HG03469 (cell line): ENCODE measurements at regions not wholly inside any gene's neighbourhood (a gene's known extent, or its start where the extent isn't known, plus 50 kb on each side); places are given as distances from the start of the nearest gene placed in this dataset.

ENCODE experiments used
- ATAC-seq: cut with Tn5 transposase; IDR thresholded peaks from one replicate; pipeline ENCODE4 v1.9.1; 2021; ENCODE audit warnings: mild to moderate bottlenecking, moderate library complexity, moderate number of reproducible peaks; ENCODE audit not compliant: unreplicated experiment

DNA sequence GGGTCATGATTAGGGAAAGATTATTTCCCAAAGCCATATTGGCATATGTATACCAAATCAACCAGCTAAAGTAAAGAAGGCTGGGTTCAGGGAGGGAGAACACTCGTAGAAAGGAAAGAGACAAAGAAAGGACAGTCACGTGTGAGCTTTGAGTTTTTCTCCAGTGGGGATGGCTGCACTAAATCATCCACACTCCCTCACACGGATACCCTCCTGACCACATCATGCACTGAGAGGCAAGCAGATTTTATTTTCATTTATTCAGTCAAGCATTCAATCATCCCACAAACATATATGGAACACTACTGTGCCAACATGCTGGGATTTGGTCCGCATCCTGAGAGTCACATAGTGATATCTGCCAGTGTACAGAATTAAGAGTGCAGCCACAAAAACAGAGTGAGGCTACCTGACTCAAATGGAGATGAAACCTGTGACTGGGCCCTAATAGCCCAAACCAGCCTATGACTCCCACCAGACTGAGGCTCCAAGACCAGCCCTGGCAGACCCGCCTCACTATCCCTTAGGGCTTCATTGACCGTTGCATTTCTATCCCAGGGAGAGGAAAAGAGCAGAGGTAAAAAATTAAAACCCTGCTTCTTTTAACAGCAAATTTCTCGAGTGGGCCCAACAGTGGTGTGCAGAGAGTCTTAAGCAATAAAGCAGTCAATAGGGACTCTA lies 155.9 kb downstream of the BARHL2 start:
- ATAC-seq = no peak

DNA sequence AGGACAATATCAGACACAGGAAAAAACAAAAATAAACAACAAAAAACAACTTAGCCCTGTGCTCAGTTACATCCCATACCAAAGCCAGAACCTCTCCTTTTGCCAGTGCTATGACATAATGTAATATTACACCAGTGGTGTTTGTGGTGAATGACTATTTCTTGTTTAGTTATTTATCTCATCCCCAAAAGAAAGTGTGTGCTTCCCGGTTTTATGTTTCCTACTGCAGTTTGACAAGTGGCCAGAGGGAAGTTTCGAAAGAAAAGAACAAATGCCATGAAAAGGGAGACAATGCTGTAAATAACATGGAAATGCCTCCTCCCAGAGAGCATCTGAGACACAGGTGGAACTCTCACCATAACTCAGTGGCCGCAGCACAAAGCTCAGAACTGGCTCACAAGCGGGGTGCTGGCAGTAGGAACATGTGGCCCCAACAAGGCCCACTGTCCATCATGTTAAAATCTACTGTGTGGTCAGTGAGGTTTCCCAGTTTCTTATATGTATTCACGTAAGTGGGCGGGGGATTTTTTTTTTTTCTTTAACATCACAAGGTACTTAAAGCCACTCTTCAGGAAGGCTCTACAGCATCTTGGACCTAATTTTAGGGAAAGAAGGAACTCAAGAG lies 158.2 kb downstream of the BARHL2 start:
- ATAC-seq = no peak

DNA sequence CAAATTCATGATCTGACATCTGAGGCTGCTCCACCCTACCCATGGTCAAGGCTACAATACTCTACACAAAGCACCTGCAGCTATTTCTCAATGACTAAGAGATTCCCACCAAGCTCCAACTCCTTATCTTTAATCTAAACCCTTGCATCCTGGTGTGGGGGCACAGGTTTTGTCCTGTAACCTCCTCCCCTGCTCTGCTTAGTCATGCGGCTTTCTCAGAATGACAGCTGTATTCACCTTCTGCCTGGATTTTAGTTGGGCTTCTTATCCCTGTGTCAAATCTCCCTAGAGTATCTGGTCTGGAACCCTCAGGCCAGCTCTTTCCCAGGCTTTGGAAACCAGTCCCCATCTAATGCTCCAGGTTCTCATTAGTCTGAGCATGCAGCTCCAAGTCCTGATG lies 159.0 kb downstream of the BARHL2 start:
- no peak for ATAC-seq

DNA sequence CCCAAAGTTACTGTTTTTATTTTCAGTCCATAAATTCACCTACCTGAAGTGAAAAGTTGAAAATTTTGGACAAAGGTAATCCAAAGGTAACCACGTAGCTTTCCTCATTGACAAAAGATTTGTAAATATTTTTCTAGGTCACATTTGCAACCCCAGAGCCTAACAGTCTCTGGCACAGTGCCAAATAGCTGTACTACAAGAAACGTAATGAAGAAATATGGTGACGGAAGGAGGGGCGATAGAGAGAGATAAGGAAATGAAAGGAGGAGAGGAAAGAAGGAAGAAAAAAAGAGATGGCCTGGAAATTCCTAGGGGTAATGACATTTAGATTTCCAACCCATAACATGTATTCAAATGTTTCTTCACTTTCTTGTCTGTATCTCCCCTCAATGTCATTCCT lies 159.4 kb downstream of the BARHL2 start:
- ATAC-seq = no peak

DNA sequence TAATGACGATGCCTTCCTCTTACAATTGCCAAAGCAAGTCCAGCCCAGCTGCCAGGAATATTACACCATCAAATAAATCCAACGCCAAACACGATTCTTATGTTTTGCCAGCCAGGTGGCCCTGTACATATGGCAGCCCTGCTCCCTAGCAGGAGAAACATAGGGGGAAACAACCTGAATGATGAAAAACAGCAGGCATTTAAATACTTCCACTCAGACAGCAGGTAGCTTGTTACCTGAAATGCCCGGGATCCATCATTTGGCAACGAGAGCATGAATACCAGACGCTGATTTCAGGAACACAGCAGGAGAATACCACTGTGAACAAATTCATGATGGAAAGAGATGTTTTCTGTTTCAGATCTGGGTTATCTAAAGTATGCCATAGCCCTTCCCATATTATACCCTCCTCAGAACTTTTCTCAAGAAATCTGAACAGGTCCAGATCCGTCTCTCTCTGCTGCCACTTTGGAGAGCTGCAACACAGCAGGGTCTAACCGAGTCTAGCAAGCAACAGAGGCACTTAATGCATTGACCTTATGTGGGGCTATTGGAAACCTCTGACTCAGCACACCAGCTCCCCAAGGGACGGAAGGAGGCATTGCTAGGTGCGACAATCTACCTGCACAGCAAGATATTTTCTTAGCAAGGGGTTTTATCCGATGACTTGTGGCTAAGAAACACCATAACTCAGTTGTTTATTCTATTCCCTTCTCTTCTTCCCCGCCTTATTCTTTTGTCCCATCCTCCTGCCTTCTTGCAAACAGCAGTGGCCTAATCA lies 166.3 kb downstream of the BARHL2 start:
- no peak for ATAC-seq

DNA sequence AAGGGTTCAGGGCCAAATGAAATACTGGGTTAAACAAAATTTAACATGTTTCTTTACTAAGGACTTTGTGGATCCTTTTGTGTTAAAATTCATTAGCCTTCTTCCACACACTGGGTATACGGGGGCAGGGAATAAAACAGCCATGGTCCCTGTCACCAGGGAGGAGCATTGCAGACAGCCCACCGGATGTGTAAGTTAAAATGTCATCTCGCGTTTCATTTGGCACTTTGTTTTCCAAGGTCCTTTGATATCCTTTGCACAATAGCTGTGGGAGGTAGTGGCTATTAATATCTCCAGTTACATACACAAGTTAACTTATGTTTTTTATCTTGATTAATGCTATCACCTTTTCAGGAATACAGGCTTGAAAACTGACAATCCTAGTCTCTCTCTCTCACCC lies 172.7 kb downstream of the BARHL2 start:
- no peak for ATAC-seq

DNA sequence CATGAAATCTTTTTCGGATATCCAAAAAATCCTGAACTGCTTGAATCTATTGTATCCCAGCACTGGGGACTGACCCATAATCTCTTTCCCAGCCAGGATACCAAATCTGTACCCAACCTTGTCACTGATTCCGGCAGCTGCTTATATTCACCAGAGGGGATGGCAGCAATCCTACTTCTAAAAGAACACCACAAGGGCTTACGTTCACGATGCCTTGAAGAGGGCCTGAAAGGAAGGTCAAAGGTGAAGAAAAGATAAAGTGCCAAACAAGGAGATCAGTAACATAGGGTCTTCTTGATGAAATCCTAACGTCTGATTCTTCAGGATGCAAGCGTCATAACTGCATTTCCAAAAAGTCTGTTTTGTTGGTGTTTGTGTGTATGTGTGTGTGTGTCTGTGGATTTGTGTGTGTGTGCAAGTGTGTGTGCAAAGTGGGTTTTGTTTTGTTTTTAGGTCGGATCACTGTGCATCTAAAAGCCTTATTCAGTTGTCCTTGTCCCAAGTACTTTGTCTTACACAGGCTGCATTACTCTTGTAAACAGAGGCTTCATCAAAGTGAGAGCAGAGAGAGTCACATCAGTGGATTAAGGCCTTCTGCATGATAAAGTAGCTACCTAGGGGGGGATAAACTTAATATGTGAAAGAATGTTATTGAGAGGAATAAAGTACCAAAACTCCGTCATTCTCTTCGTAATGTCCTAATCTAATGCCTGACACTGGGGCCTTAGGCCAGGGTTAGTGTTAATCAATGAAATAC lies 179.3 kb downstream of the BARHL2 start:
- ATAC-seq = no peak

DNA sequence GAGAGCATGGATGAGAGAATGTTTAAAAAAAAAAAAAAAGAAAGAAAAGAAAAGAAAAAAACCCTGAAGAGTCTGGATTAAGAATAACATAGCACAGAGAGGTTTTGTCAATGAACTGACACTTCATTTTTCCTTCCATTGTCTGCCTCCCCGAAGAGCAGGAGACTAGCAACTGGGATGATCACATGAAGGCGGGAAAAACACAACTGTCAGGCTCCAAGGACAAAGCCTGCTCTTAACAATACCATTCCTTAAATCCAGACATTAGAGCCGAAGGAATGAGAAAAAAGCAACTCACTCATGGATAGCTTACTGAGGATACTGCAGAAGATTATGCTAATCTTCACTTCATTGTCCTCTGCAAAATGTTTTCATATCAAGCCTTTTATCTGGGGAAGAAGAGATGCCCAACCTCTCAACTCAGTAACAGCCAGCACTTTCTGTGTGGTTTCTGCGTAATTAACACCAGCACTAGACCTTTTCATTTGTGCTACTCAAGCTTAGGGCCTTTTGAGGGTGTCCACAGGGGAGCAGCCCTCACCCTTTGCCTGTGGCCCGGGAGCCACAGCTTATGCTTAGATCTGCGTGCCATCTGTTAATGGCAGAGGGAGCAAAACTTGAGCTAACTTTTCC lies 182.3 kb downstream of the BARHL2 start:
- no peak for ATAC-seq

DNA sequence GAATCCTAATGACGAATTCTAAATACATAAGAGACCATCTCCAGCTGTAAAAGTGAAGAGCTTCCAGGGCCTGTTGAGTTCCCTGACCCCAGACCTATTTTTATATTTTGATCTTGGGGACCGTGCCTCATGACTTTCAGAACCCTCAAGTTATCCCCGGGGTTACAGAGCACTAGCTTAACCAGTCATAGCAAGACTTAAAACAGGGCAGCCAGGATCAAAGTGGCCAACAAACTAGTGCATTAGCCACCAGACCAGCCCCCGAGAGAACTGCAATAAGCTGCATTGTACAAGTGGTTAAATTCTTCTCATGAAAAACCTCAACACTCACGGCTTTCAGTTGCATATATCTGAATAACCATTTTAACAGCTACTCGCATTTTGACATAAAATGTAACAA lies 183.0 kb downstream of the BARHL2 start:
- ATAC-seq = no peak

DNA sequence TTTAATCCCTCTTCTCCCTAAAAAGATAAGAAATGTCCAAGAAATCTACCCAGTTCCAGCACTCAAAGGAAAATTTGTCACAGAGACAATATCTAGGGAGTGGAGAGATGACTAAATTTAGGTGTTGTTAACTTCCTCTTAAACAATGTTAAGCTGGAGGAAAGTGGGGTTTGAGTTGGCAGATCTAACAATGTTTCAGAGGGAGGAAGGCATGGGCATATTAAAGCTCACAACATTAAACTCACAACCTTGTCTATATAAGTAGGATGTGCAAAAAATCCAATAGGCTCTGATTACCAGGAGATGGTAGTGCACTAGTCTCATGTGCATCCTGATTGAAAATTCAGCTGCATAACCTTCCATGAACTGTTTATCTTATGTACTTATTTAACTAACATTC lies 190.1 kb downstream of the BARHL2 start:
- ATAC-seq = no peak

DNA sequence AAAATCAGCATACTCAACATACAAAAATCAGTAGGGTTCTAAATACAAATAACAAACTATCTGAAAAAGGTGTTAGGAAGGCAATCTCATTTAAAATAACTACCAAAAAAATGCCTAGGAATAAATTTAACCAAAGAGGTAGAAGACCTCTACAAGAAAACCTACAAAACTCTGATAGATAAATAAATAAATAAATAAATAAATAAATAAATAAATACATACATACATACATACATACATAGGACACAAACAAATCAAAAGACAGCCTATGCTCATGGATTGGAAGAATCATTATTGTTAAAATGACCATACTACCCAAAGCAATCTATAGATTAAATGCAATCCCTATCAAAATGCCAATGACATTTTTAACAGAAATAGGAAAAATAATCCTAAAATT lies 194.7 kb downstream of the BARHL2 start:
- ATAC-seq = no peak

DNA sequence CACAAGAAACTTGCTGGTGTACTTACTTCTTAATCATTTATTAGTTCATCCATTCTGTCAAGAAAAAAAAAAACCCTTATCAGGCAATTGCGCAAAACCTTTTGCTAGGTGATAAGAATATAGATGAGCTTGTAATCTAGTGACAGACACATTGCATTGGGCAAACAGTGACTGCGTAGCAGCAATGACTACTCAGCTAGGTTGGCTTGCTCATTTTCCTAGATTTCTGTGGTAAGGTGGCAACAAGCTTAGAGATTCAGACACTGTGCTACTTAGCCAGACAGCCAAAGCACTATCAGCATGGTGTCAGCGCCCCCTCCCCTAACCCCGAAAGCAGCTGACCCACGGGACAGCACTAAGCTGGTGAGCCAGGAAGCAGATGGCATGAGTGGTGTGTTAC lies 203.1 kb downstream of the BARHL2 start:
- ATAC-seq = no peak

DNA sequence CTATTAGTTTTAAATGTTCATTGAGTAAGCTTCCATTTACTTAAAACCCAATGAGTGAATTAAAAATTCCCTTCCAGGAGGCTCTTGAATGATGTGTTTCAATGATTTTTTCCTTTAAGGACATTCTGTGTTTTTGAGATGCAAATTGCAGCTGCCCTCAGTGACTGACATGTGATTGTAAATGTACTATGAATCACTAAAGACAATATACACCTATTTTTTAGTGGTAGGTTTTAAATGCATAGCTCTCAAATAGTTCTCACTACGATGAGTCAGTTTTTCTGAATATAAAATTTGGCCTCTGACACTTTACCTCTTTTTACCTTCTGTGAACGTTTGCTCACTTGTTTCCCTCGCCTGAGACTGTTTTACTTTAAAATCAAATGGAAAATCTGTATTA lies 204.7 kb downstream of the BARHL2 start:
- ATAC-seq = no peak

DNA sequence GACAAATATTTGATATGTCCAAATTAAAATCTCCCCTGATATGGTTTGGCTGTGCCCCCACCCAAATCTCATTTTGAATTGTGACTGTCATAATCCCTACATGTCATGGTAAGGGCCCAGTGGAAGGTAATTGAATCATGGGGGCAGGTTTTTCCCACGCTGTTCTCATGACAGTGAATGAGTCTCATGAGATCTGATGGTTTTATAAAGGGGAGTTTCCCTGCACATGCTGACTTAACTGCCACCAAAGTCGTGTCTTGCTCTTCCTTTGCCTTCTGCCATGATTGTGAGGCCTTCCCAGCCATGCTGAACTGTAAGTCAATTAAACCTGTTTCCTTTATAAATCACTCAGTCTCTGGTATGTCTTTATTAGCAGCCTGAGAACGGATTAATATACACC lies 207.0 kb downstream of the BARHL2 start:
- no peak for ATAC-seq

DNA sequence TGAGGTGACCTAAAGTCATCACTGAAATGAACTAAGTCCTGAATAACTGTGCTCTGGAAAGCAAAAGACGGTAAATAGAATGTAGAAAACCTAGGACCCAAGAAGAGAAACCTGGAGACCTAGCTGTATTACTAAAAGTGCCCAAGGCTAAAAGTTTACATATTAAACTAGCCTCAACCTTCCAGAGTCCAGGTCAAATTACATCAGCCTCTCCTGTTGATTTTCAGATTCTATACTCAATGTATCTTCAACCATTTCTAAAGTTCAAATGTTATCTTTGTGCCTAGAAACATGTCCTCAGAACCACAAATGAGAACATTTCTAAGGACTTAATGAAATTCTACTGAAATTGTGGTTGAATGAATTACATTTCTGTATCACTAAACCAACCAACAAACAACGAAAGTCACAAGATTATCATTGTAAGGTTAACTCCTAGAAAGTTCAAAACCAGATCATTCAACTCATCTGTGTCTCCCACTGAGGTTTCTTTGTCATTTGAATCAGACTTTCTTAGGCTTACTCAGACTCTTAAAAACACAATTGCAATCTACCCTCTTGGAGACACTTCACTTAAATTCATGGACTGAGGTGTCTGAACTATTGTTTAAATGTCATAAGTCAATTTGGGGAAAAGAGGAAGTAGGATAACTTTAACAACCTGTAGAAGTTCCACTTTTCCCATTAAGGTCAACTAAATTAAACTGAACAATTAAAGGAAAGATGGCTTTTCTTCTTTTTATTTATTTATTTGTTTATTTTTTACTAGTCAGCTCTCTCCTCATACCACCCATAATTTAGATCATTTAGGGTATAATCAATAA lies 207.7 kb downstream of the BARHL2 start:
- no peak for ATAC-seq

DNA sequence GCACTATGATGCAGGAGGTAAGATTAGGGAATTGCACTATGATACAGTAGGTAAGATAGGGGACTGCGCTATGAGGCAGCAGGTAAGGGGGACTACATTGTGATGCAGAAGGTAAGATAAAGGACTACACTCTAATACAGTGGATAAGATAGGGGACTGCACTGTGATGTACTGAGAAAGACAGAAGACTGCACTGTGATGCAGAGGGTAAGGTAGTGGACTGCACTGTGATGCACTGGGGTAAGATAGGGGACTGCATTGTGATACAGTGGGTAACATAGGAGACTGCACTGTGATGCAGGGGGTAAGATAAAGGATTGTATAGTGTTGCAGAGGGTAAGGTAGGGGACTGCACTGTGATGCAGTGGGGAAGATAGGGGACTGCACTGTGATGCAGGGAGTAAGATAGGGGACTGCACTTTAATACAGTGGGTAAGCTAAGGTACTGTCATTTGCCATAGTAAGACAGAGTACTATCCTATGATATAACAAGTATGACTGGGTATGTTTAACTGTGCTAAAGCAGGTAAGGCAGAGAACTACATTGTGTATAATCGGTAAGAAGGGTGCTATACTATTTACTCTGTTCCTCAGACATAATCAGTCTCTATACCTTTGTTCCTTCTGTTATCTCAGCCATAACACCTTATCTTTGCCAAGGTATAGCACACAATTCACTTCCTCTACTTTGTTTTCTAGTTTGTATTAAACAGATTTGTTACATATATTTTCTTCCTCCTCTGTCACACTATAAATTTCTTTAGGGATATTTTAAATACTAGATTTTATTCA lies 208.5 kb downstream of the BARHL2 start:
- ATAC-seq = no peak

DNA sequence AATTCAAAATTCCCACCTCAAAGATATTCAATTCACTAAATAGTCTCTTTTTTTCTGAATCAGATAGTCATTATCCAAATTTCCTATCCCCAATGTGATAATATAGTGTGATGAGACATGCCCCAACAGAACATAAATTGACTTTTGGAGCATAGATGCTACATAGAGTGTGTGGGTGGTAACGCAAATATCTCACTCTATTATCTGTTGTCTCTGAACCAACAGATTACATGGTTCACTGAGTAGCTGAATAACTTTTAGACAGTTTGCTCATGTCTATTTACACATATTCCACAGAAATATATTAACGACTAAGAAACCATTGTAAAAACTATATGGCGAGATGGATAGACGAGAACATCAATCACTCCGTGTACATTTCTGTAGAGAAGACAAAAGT lies 209.9 kb downstream of the BARHL2 start:
- no peak for ATAC-seq

DNA sequence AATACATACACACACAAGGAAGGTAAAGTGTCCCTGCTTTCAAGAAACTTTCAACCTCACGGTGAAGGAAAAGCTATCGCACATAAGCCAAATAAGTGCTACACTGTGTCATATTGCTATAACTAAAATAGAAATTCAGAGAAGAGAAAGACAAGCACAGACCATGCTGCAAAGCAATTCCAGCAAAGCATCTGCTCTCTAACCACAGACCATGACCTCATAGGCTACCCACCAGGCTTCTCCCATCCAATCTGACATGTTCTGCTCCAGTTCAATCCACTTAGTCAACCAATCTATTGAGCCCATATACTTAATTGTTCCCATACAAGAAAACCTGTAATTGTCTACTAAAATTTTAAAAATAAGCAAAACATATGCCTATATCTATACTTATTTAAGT lies 211.3 kb downstream of the BARHL2 start:
- ATAC-seq = no peak

DNA sequence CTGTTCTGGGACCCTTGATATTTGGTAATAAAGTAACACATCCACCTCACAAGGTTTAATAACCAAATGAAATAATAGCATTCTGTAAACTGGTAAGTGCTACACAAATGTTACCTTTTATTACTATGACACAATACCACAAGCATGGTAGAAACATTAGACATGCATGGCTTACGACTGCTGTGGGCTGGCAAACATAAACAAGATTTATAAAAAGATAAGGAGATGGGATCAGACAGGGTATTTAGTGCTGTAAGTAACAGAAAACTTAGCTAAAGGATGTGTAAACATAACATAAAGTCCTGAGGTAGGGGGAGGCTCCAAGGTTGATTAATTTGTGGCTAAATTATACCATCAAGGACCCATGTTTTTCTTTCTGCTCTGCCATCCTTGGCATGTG lies 212.6 kb downstream of the BARHL2 start:
- ATAC-seq = no peak
